ENCODE measurements at regions not wholly inside any gene's neighbourhood (a gene's known extent, or its start where the extent isn't known, plus 50 kb on each side); places are given as distances from the start of the nearest gene placed in this dataset.

DNA sequence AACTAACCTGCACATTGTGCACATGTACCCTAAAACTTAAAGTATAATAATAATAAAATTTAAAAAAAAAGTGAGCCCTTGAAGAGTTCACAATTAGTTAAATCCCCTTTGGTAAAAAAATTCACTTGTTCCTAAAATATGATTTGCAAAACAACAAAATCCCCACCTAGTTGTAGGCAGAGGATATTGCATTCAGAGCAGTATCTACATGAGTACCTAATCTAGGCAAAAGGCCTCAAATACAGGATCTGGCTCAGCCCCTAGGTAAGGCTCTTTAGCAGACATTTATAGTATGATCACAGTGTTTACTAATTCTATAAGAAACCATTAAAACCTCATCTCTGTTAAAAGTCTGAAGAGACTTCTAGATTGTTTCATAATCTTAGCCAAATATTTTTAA, 89.3 kb upstream of the CCDC80 start:
- H3K4me3 ChIP-seq: no peak overlapping the region
- no peaks in the 10 kb centered on the region for H3K36me3 ChIP-seq
- no peak for DNase-seq (ENCODE audit: low spot score in 2 of 2)
- TF ChIP-seq POLR2A (IDR thresholded peaks at IDR 0.05) (no peak), EP300 (IDR thresholded peaks at IDR 0.05) (no peak)
- TF ChIP-seq, protein P1, sequence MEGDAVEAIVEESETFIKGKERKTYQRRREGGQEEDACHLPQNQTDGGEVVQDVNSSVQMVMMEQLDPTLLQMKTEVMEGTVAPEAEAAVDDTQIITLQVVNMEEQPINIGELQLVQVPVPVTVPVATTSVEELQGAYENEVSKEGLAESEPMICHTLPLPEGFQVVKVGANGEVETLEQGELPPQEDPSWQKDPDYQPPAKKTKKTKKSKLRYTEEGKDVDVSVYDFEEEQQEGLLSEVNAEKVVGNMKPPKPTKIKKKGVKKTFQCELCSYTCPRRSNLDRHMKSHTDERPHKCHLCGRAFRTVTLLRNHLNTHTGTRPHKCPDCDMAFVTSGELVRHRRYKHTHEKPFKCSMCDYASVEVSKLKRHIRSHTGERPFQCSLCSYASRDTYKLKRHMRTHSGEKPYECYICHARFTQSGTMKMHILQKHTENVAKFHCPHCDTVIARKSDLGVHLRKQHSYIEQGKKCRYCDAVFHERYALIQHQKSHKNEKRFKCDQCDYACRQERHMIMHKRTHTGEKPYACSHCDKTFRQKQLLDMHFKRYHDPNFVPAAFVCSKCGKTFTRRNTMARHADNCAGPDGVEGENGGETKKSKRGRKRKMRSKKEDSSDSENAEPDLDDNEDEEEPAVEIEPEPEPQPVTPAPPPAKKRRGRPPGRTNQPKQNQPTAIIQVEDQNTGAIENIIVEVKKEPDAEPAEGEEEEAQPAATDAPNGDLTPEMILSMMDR (IDR thresholded peaks at IDR 0.05): no peak
- H3K27ac ChIP-seq: no peak overlapping the region
- H3K27me3 ChIP-seq: no peaks in the 10 kb centered on the region
- peaks cover 0 to 7% (median 0%) of the 10 kb centered on the region in 4 donors for H3K4me1 ChIP-seq
- no peaks in the 10 kb centered on the region for H3K9me3 ChIP-seq

DNA sequence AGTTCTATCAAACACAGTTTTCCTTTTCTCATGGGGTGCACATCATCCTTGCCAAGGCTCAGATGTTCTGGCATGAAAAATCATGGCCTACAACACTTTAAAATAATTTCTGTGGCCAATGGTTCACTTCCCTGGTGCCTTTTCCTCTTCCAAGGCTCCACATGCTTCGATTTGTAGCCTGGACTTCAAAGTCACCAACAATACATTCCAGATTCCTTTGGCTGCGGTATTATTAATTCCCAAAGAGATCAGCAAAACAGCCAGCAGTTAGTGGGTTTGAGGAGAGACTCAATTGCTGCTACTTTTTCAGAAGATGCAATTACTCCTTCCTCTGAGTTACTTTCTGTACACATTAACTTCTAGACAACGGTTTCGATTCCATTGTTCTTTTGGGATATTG, 80.3 kb upstream of the CCDC80 start:
- H3K4me3 ChIP-seq: no peak overlapping the region
- WGBS, 2 donors: 65 to 72% methylated on average over 4 of the region's 4 CpGs
- TF ChIP-seq, protein P1 (IDR thresholded peaks at IDR 0.05): no peak
- TF ChIP-seq POLR2A (IDR thresholded peaks at IDR 0.05): no peak
- TF ChIP-seq EP300 (IDR thresholded peaks at IDR 0.05): no peak
- H3K9me3 ChIP-seq: no peaks in the 10 kb centered on the region
- H3K27ac ChIP-seq: no peak overlapping the region
- H3K36me3 ChIP-seq: no peaks in the 10 kb centered on the region
- DNase-seq (ENCODE audit: low spot score in 2 of 2): no peak
- H3K27me3 ChIP-seq: no peaks in the 10 kb centered on the region
- H3K4me1 ChIP-seq: no peaks in the 10 kb centered on the region

DNA sequence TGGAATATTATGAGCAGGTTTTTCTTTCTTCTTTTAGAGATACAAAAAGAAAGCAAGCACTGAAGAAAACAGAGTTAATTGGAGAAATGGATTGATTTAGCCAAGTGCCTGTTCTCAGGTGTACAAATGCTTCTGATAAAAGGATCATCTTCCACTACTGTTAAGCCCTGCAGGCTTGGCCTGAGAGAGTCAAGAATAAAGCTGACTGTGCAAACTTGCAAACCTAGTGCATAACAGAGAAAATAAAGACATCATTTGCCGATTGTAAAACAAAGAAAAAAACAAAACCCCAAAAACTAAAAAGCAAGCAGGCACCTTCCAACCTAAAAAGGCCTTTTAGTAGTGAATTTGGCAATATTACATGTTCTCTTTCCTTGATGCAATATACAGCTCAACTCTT, 78.0 kb upstream of the CCDC80 start:
- Histone ChIP-seq H3K4me1 (no peaks in the 10 kb centered on the region), H3K36me3 (no peaks in the 10 kb centered on the region), H3K27ac (no peak overlapping the region), H3K9me3 (no peaks in the 10 kb centered on the region), H3K4me3 (no peak overlapping the region), H3K27me3 (no peaks in the 10 kb centered on the region)
- DNase-seq (ENCODE audit: low spot score in 2 of 2): no peak
- no peak for TF ChIP-seq EP300 (IDR thresholded peaks at IDR 0.05)
- TF ChIP-seq, protein P1 (IDR thresholded peaks at IDR 0.05): no peak
- no peak for TF ChIP-seq POLR2A (IDR thresholded peaks at IDR 0.05)
- WGBS, 2 donors: 77 to 88% methylated on average over 1 of the region's 1 CpG

DNA sequence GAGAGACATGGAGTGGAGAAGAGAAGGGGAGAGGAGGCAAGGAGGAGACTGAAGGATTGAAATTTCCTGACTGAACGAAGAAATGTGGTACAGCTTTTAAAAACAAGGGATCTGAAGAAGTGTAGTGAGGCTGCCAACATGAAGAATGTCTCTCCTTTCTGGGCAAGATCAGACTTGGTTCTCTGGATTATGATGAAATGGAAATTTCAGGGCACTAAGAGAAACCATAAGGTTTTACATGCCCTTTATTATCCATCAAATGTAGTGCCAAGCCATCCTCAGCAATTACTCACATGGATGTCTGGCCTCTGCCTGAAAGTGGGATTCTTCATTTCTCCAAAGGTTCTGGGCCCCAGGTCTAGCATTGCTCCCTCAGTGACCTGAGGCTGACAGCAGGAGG, 77.6 kb upstream of the CCDC80 start:
- no peaks in the 10 kb centered on the region for H3K27me3 ChIP-seq
- no peak for DNase-seq (ENCODE audit: low spot score in 2 of 2)
- H3K36me3 ChIP-seq: no peaks in the 10 kb centered on the region
- H3K4me1 ChIP-seq: no peaks in the 10 kb centered on the region
- 51 to 67% methylated on average over 1 of the region's 1 CpG for WGBS, 2 donors
- H3K4me3 ChIP-seq: no peak overlapping the region
- no peaks in the 10 kb centered on the region for H3K9me3 ChIP-seq
- H3K27ac ChIP-seq: no peak overlapping the region
- TF ChIP-seq EP300 (IDR thresholded peaks at IDR 0.05) (no peak), POLR2A (IDR thresholded peaks at IDR 0.05) (no peak)
- TF ChIP-seq, protein P1 (IDR thresholded peaks at IDR 0.05): no peak

DNA sequence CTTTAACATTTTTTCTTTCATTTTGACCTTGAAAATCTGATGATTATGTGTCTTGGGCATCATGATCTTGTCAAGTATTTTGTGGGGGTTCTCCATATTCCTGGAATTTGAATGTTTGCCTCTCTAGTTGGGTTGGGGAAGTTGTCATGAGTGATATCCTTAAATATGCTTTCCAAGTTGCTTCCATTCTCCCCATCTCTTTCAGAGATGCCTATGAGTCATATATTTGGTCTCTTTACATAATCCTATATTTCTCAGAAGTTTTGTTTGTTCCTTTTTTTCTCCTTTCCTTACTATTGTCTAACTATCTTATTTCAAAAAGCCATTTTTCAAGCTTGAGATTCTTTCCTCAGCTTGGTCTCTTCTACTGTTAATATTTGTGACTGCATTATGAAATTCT, 69.0 kb upstream of the CCDC80 start:
- TF ChIP-seq EP300 (IDR thresholded peaks at IDR 0.05) (no peak), POLR2A (IDR thresholded peaks at IDR 0.05) (no peak)
- TF ChIP-seq, protein P1 (IDR thresholded peaks at IDR 0.05): no peak
- no peak overlapping the region for H3K4me3 ChIP-seq
- no peaks in the 10 kb centered on the region for H3K27me3 ChIP-seq
- DNase-seq (ENCODE audit: low spot score in 2 of 2): no peak
- H3K4me1 ChIP-seq: no peaks in the 10 kb centered on the region
- H3K27ac ChIP-seq: no peak overlapping the region
- H3K9me3 ChIP-seq: peaks cover 0 to 21% (median 0%) of the 10 kb centered on the region in 4 donors
- no peaks in the 10 kb centered on the region for H3K36me3 ChIP-seq
